GM23338 (cell line): ENCODE measurements at regions not wholly inside any gene's neighbourhood (a gene's known extent, or its start where the extent isn't known, plus 50 kb on each side); places are given as distances from the start of the nearest gene placed in this dataset.

ENCODE experiments used
- ATAC-seq: fragments of 200-7000 bp; cut with Tn5 transposase; 3 replicates; pipeline ENCODE4 v1.9.1; 2020
- DNase-seq: peaks from one replicate; pipeline ENCODE4 v3.0.0-alpha.2; 2015; ENCODE audit warnings: low spot score
- H2AFZ ChIP-seq: fragments of 200-600 bp; sonication (generic); 2 replicates; pipeline ENCODE4 v1.8.0; 2016; ENCODE audit warnings: antibody characterized with exemption, mild to moderate bottlenecking, moderate library complexity
- H3F3A ChIP-seq: fragments of 200-600 bp; sonication (generic); replicated peaks from 2 replicates; pipeline ENCODE4 v1.8.0; 2017; ENCODE audit warnings: antibody characterized with exemption, mixed run types, low read depth
- H3K27ac ChIP-seq: fragments of 200-600 bp; sonication (generic); 2 replicates; pipeline ENCODE4 v1.6.1; 2016; ENCODE audit warnings: low read depth
- H3K27me3 ChIP-seq: fragments of 200-600 bp; sonication (generic); 2 replicates; pipeline ENCODE4 v1.8.0; 2016; ENCODE audit warnings: mild to moderate bottlenecking, mixed run types, moderate library complexity; ENCODE audit not compliant: insufficient read depth
- H3K36me3 ChIP-seq: fragments of 200-600 bp; sonication (generic); 2 replicates; pipeline ENCODE4 v1.8.0; 2016; ENCODE audit warnings: mild to moderate bottlenecking; ENCODE audit not compliant: insufficient read depth
- H3K4me1 ChIP-seq: fragments of 200-600 bp; sonication (generic); 2 replicates; pipeline ENCODE4 v1.8.0; 2016; ENCODE audit warnings: mild to moderate bottlenecking, moderate library complexity; ENCODE audit not compliant: insufficient read depth
- H3K4me2 ChIP-seq: fragments of 200-600 bp; sonication (generic); 2 replicates; pipeline ENCODE4 v1.7.1; 2017; ENCODE audit warnings: mixed run types
- H3K4me3 ChIP-seq: fragments of 200-600 bp; sonication (generic); 2 replicates; pipeline ENCODE4 v1.6.1; 2016; ENCODE audit warnings: mixed run types
- H3K79me2 ChIP-seq: fragments of 200-600 bp; sonication (generic); replicated peaks from 2 replicates; pipeline ENCODE4 v1.8.0; 2017; ENCODE audit warnings: mild to moderate bottlenecking; ENCODE audit not compliant: insufficient read depth
- H3K9me2 ChIP-seq: fragments of 200-600 bp; sonication (generic); 2 replicates; pipeline ENCODE4 v1.8.0; 2017; ENCODE audit not compliant: insufficient read depth
- H4K20me1 ChIP-seq: fragments of 200-600 bp; sonication (generic); replicated peaks from 2 replicates; pipeline ENCODE4 v1.8.0; 2017; ENCODE audit warnings: mild to moderate bottlenecking; ENCODE audit not compliant: insufficient read depth
- H3K27ac Mint-ChIP-seq: 2 replicates; pipeline ENCODE4 v1.8.0; 2020; ENCODE audit warnings: inconsistent platforms, mild to moderate bottlenecking, moderate library complexity, mixed read lengths
- H3K27me3 Mint-ChIP-seq: 3 replicates; pipeline ENCODE4 v1.8.0; 2022; ENCODE audit warnings: low read depth, mild to moderate bottlenecking, moderate library complexity, mixed read lengths, inconsistent platforms; ENCODE audit not compliant: insufficient read depth, poor library complexity
- H3K36me3 Mint-ChIP-seq: 3 replicates; pipeline ENCODE4 v1.8.0; 2021; ENCODE audit warnings: low read depth, mild to moderate bottlenecking, inconsistent platforms, moderate library complexity, mixed read lengths
- H3K4me1 Mint-ChIP-seq: 3 replicates; pipeline ENCODE4 v1.8.0; 2020; ENCODE audit warnings: mild to moderate bottlenecking, inconsistent platforms, mixed read lengths
- H3K4me3 Mint-ChIP-seq: 3 replicates; pipeline ENCODE4 v1.8.0; 2021; ENCODE audit warnings: moderate library complexity, mild to moderate bottlenecking, inconsistent platforms, mixed read lengths
- H3K9me3 Mint-ChIP-seq: 3 replicates; pipeline ENCODE4 v1.8.0; 2020; ENCODE audit warnings: moderate library complexity, mild to moderate bottlenecking, inconsistent platforms, mixed read lengths
- EZH2 ChIP-seq: fragments of 200-600 bp; sonication (generic); IDR thresholded peaks from one replicate; pipeline ENCODE4 v1.8.0; 2017; ENCODE audit warnings: antibody characterized with exemption, mild to moderate bottlenecking, low read depth; ENCODE audit not compliant: unreplicated experiment
- NANOG ChIP-seq: IDR thresholded peaks from 2 replicates; pipeline ENCODE4 v1.6.1; 2016; ENCODE audit warnings: antibody characterized with exemption, borderline replicate concordance
- STAT1 ChIP-seq: IDR thresholded peaks from one replicate; pipeline ENCODE4 v1.6.1; 2016; ENCODE audit warnings: antibody characterized with exemption; ENCODE audit not compliant: unreplicated experiment
- ZNF462 ChIP-seq: fragments of 250-450 bp; sonication (Bioruptor Pico); IDR thresholded peaks from 2 replicates; pipeline ENCODE4 v1.5.0; 2020; ENCODE audit warnings: mild to moderate bottlenecking, moderate library complexity
- TF ChIP-seq, protein P1 (sequence below), 2 experiments: fragments of 200-600 bp in 1 of 2; sonication (generic) in 1 of 2; conservative IDR thresholded peaks; 2 replicates each; pipeline versions ENCODE4 v1.5.1 to v1.6.1; 2016 to 2017; ENCODE audit warnings: antibody characterized with exemption in 2 of 2, low read depth in 2 of 2, mild to moderate bottlenecking in 2 of 2, moderate library complexity in 1 of 2
- TF ChIP-seq, protein P2 (sequence below): IDR thresholded peaks from 2 replicates; pipeline ENCODE4 v1.6.1; 2016; ENCODE audit warnings: antibody characterized with exemption

DNA sequence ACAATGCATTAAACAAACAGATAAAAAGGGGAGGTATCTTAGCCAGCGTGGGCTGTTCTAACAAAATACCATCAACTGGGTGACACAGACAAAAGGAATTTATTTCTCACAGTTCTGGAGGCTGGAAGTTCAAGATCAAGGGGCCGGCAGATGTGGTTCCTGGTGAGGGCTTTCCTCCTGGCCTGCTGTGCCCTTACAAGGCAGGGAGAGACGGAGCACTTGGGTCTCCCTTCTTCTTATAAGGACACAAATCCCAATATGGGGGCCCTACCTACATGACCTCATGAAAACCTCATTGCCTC, 281.6 kb upstream of the KLF14 start:
- no peaks in the 10 kb centered on the region for H3K9me2 ChIP-seq
- H2AFZ ChIP-seq, result no peak overlapping the region
- TF ChIP-seq STAT1, result no peak
- TF ChIP-seq, protein P1, sequence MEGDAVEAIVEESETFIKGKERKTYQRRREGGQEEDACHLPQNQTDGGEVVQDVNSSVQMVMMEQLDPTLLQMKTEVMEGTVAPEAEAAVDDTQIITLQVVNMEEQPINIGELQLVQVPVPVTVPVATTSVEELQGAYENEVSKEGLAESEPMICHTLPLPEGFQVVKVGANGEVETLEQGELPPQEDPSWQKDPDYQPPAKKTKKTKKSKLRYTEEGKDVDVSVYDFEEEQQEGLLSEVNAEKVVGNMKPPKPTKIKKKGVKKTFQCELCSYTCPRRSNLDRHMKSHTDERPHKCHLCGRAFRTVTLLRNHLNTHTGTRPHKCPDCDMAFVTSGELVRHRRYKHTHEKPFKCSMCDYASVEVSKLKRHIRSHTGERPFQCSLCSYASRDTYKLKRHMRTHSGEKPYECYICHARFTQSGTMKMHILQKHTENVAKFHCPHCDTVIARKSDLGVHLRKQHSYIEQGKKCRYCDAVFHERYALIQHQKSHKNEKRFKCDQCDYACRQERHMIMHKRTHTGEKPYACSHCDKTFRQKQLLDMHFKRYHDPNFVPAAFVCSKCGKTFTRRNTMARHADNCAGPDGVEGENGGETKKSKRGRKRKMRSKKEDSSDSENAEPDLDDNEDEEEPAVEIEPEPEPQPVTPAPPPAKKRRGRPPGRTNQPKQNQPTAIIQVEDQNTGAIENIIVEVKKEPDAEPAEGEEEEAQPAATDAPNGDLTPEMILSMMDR (conservative IDR thresholded peaks at IDR 0.05; ENCODE audit: low read depth in 2 of 2), result no peak
- TF ChIP-seq ZNF462 (CRISPR knock-in tag), result no peak
- TF ChIP-seq, protein P2, sequence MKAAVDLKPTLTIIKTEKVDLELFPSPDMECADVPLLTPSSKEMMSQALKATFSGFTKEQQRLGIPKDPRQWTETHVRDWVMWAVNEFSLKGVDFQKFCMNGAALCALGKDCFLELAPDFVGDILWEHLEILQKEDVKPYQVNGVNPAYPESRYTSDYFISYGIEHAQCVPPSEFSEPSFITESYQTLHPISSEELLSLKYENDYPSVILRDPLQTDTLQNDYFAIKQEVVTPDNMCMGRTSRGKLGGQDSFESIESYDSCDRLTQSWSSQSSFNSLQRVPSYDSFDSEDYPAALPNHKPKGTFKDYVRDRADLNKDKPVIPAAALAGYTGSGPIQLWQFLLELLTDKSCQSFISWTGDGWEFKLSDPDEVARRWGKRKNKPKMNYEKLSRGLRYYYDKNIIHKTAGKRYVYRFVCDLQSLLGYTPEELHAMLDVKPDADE, result no peak
- TF ChIP-seq EZH2, result no peak
- TF ChIP-seq NANOG, result no peak
- Mint-ChIP-seq H3K4me3 (no peak overlapping the region), H3K4me1 (peaks cover 19% of the 10 kb centered on the region), H3K9me3 (no peaks in the 10 kb centered on the region), H3K27me3 (peaks cover 5% of the 10 kb centered on the region), H3K36me3 (no peaks in the 10 kb centered on the region), H3K27ac (no peak overlapping the region)
- no peaks in the 10 kb centered on the region for H3K27me3 ChIP-seq
- peaks cover 14% of the 10 kb centered on the region; the same call in 1 of the 2 replicates for H3K4me1 ChIP-seq
- H4K20me1 ChIP-seq, result no peaks in the 10 kb centered on the region
- no peak overlapping the region for H3K27ac ChIP-seq
- H3K4me3 ChIP-seq, result no peak overlapping the region
- H3F3A ChIP-seq, result no peaks in the 10 kb centered on the region
- no peaks in the 10 kb centered on the region for H3K36me3 ChIP-seq
- H3K79me2 ChIP-seq, result no peaks in the 10 kb centered on the region; the same call in 1 of the 2 replicates
- H3K4me2 ChIP-seq, result no peak overlapping the region
- DNase-seq (no peak), ATAC-seq (no peak)
